ENCODE measurements at regions not wholly inside any gene's neighbourhood (a gene's known extent, or its start where the extent isn't known, plus 50 kb on each side); places are given as distances from the start of the nearest gene placed in this dataset.

- DNase-seq: no peak
Measured at GRCh38 chr1:105997516-105997915, 1059.0 kb upstream of the PRMT6 start.

DNA sequence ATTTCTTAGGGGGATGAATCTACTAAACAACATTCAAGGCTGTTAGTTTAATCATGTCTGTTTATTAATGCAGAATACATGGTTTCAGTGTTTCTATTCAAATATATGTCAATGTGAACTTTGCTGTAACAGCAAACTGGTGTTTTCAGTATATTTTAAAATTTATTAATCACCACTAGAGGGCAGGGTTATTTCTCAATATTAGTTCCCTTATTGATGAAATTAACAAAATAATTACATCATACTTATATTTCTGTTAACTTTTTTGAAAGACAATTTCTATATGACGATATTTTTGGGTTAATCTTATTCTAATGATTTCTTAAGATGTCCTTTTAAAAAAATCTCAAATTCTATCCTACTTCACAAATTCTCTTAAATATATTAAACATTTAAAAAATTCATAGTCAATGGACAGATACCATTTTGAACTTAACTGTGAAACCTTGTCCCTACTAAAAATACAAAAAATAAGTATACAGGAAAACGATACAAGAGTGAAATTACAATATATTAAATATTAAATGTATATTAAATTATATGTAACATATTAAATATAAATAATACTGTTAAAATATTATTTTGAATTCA is 1034.1 kb upstream of the PRMT6 start:
- DNase-seq: peak; percentile 48

DNA sequence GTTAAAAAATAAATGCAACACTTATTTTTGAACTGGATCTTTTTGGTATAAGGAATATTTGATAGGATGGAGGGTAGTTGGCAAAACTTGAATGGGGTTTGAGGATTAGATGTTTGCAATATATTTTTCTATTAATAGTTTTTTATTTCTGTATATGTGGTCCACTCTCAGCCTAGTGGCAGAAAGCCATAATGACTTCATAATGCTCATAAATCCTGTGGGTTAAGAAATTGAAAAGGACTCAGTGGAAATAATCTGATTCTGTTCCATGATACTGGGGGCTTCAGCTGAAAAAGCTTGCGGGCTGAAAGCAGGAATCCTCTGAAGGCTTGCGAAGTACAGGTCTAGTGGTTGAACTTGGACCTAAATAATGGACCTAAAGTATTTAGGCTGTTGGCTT is 1028.6 kb upstream of the PRMT6 start:
- no peak for DNase-seq

DNA sequence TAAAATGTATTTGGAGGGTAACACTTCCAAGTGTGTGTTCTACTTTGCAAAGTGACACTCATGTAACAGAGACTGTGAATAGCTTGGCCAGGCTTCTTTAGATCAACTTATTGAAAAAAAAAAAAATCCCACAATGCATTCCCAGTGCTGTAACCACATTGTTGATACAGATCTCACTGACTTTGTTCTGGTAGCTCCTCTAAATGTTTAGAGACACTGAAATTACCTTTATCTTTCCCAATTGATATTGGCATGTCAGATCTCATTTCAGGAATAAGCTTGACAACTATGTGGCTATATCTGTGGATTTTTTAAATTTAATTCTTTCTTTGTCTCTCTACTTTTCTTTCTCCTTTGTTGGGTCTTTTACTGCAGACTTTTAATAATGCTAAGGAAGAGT is 1018.9 kb upstream of the PRMT6 start:
- no peak for DNase-seq

DNA sequence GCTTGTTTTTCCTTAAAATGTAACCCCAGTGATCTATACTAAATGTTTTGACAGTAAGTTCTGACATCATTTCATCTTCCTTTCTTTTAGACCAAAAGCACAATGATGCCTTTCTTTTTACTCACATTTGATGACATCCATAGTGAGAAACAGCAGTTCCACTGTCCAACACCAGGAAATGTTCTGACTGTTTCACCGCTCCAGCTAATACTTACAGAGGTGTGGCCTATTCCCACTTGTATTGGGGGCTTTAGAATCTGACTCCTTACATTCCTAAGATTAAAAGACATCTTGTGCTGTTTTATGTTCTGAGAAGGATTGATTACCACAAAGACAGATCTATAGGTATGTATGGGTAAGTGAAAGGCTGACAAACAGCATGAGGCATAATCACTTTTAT is 1018.2 kb upstream of the PRMT6 start:
- no peak for DNase-seq

DNA sequence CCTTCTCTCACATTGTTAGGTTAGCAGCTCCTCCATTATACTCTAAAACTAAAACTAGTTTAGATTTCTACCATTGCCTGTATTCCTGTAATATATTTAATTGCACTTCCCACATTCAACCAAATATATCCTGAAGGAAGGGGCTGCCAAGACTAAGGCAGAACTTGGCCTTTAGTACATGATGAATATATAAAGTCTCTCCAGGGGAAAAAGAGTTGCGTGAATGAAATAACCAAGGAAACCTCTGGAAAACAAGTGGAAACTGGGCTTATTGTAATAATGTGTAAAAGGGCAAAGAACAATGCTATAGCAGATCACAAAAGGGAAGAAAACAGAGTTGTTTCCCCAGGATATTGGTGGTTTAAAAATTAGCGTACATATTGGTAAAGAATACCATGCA is 1012.5 kb upstream of the PRMT6 start:
- no peak for DNase-seq

- no peak for DNase-seq
Measured at GRCh38 chr1:106047210-106047609, 1009.3 kb upstream of the PRMT6 start.

- peak; percentile 42 for DNase-seq
Measured at GRCh38 chr1:106049595-106049994, 1006.9 kb upstream of the PRMT6 start.

DNA sequence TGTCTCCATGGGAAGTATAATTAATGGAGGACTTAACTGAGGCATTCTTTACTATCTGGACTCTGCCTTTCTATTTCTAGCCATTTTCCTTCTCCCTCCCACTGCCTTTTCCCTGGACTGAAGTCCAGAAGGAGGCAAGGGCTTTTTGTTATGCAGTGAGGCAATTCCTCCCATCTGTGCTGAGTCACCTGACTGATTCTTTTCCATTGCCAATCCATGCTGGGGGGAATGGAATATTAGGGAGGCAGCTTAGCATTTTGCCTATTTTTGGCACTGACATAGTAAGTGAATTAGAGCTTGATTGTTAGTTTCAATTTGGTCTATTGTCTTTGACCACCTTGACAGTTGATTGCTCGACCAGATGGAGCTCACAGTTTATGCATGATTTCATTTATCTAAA is 1000.6 kb upstream of the PRMT6 start:
- no peak for DNase-seq

GRCh38 chr1:106061586-106062495 is 994.6 kb upstream of the PRMT6 start:
- DNase-seq: peak; percentile 79

- DNase-seq: peak; percentile 91
Measured at GRCh38 chr1:106063510-106063909, 993.0 kb upstream of the PRMT6 start.

- no peak for DNase-seq
Measured at GRCh38 chr1:106072909-106073600, 983.4 kb upstream of the PRMT6 start.

- DNase-seq: peak; percentile 77
Measured at GRCh38 chr1:106080608-106081325, 975.7 kb upstream of the PRMT6 start.

DNA sequence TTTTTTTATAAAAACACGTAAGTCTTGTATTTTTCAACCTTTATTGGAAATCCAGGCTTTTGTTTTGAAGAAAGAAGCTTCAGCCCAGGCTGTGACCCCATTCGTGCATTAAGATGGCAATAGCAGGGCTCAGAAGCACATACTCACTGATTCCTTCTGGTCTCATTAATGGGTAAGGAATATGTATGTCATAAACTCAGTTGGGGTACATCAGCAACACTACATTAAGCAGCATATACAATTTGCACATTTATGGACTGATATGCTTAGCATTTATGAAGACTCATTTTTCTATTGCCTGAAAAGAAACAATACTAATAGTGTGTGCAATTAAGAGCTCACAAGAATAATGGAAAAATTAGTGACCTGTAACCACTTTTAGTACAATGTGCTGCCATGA is 945.4 kb upstream of the PRMT6 start:
- no peak for DNase-seq

DNA sequence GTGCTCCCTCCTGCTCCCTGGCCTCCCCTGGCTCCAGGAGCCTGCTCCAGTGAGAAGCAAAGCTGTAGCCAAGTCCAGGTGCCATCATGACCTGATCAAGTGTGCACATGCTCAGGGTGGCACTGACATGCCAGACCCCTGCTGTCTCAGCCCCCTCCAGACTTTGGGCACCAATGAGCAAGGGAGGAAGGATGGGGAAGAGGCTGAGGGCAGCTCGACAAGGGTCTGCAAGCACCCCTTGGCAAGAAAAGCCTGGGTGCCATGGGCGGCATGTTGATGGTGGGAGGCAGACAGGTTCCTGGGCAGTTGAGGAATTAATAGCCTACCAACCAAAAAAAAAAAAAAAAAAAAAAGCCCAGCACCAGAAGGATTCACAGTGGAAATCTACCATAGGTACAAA is 942.6 kb upstream of the PRMT6 start:
- DNase-seq: no peak

DNA sequence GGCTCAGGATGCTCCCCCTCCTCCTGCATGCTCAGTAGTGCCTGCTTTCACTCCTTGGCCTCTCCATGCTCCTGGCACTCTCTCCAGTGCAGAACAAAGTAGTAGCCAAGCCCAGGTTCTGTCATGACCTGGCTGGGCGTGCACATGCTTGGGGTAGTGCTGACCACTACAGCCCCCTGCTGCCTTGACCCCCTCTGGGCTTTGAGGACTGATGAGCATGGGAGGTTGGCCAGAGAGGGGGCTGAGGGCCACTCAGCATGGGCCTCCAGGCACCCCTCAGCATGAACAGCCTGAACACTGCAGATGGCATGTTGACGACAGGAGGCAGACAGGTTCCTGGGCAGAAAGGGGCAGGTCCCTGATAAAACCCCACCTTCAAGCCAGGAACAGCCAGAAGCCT is 935.7 kb upstream of the PRMT6 start:
- no peak for DNase-seq

GRCh38 chr1:106121728-106122127 is 934.7 kb upstream of the PRMT6 start:
- DNase-seq: no peak

DNA sequence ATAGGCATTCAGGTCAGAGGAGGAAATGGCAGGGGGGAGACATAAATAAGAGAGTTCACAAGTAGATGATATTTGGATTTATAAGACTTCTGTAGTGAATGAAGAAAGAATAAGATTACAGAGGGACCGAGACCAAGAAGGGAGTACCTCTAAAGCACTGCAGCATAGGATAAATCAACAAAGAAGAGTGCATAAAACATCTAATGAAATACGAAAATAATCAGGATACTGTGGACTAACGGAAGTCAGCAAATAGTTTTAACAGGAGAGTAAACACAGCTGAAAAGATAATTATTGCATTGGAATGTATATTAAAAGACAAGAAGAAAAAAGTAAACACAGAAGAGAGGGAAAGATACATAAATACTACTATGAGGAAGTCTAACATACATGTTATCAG is 921.9 kb upstream of the PRMT6 start:
- no peak for DNase-seq

GRCh38 chr1:106173101-106173500 is 883.4 kb upstream of the PRMT6 start:
- no peak for DNase-seq

GRCh38 chr1:106178791-106179190 is 877.7 kb upstream of the PRMT6 start:
- DNase-seq: no peak

DNA sequence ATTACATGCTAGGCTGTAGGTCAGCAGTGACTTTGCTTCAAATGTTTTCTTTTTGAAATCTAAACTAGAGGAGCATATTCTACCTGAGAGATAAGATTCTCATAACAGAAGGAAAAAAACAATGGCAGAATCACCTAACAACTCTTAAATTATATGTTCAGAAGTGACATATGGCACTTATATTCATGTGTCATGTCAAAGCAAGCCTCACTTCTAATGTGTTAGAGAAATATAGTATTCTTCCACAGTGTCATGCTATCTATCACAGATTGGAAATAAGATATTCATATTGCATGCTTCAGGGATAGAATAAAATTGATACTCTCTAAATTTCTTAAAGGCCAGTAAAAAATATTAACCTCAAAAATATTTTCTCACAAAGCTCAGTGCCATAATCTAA is 874.6 kb upstream of the PRMT6 start:
- no peak for DNase-seq

GRCh38 chr1:106185089-106185488 is 871.4 kb upstream of the PRMT6 start:
- DNase-seq: no peak

GRCh38 chr1:106189780-106190179 is 866.7 kb upstream of the PRMT6 start:
- DNase-seq: no peak

All from DMS53 (cell line).